ENCODE measurements at regions not wholly inside any gene's neighbourhood (a gene's known extent, or its start where the extent isn't known, plus 50 kb on each side); places are given as distances from the start of the nearest gene placed in this dataset.

DNA sequence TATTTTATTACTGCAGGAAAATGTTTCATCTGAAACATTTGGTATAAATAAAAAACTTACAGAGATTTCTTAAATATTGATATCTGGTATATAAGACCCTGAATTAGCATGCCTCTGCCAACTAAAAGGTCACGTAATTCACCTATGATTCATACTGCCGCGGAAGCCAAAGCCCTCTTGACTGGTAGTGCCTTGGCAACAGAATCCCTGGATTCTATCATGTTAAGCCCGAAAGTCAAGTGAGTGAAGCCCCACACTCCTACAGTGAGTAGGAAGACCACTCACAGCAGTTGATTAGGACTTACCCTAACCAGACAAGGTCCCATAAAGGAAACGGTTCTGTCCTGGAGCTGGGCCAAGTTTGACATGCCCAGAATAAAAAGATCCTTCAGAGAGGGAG is 175.6 kb upstream of the NREP start:
- Mint-ChIP-seq H3K36me3 (ENCODE audit: unreplicated experiment) (peaks cover 6% of the 10 kb centered on the region), H3K27me3 (ENCODE audit: unreplicated experiment) (no peaks in the 10 kb centered on the region), H3K27ac (ENCODE audit: unreplicated experiment) (peak overlapping the region; percentile 92), H3K4me1 (ENCODE audit: unreplicated experiment) (peaks cover 87% of the 10 kb centered on the region), H3K4me3 (ENCODE audit: unreplicated experiment) (peak overlapping the region; percentile 20), H3K9me3 (ENCODE audit: unreplicated experiment) (no peaks in the 10 kb centered on the region)
- TF ChIP-seq, protein P1, sequence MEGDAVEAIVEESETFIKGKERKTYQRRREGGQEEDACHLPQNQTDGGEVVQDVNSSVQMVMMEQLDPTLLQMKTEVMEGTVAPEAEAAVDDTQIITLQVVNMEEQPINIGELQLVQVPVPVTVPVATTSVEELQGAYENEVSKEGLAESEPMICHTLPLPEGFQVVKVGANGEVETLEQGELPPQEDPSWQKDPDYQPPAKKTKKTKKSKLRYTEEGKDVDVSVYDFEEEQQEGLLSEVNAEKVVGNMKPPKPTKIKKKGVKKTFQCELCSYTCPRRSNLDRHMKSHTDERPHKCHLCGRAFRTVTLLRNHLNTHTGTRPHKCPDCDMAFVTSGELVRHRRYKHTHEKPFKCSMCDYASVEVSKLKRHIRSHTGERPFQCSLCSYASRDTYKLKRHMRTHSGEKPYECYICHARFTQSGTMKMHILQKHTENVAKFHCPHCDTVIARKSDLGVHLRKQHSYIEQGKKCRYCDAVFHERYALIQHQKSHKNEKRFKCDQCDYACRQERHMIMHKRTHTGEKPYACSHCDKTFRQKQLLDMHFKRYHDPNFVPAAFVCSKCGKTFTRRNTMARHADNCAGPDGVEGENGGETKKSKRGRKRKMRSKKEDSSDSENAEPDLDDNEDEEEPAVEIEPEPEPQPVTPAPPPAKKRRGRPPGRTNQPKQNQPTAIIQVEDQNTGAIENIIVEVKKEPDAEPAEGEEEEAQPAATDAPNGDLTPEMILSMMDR (IDR thresholded peaks at IDR 0.05), result no peak
- no peak for DNase-seq (ENCODE audit: extremely low spot score, unreplicated experiment)

DNA sequence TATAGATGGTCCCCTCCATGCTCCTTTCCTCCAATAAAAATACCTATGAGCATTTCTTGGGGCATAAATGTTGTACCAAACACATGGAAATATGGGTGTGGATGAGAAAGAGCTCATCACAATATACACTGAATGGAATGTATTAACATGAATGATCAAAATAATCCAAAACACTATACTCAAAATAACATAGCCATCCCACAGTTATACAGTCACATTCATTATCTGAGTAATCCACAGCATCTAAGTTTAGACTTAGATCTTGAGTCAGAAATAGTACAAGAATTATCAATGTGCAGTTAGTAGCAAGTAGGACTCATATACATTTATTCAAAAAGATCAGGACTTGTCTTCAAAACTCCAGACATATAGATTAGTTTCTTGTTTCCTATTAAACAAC is 175.2 kb upstream of the NREP start:
- peak overlapping the region; percentile 92 for H3K27ac Mint-ChIP-seq (ENCODE audit: unreplicated experiment)
- no peaks in the 10 kb centered on the region for H3K27me3 Mint-ChIP-seq (ENCODE audit: unreplicated experiment)
- H3K36me3 Mint-ChIP-seq (ENCODE audit: unreplicated experiment), result peaks cover 6% of the 10 kb centered on the region
- H3K4me1 Mint-ChIP-seq (ENCODE audit: unreplicated experiment), result peaks cover 88% of the 10 kb centered on the region
- no peak for DNase-seq (ENCODE audit: extremely low spot score, unreplicated experiment)
- H3K4me3 Mint-ChIP-seq (ENCODE audit: unreplicated experiment), result no peak overlapping the region
- TF ChIP-seq, protein P1 (IDR thresholded peaks at IDR 0.05), result no peak
- H3K9me3 Mint-ChIP-seq (ENCODE audit: unreplicated experiment), result no peaks in the 10 kb centered on the region

DNA sequence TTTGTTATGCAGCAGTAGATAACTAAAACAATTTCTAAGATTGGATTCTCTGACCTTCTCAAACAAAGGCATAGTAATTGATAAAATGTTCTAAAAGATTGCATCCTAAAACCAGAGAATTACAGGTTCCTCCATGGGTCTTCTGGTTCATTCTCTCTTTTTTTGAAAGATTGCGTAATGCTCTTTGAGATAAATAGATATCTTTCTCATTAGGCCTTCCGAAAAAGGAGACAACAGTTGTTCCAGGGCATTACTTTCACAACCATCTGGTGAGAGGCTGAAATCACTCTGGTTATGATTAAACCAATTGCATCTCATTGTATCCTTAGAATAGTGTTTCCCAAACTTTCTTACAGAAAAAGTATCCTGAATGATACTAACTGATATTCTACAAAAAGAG is 174.7 kb upstream of the NREP start:
- no peak for DNase-seq (ENCODE audit: extremely low spot score, unreplicated experiment)
- H3K4me3 Mint-ChIP-seq (ENCODE audit: unreplicated experiment), result no peak overlapping the region
- TF ChIP-seq, protein P1 (IDR thresholded peaks at IDR 0.05), result no peak
- H3K4me1 Mint-ChIP-seq (ENCODE audit: unreplicated experiment), result peaks cover 88% of the 10 kb centered on the region
- H3K36me3 Mint-ChIP-seq (ENCODE audit: unreplicated experiment), result peaks cover 6% of the 10 kb centered on the region
- H3K9me3 Mint-ChIP-seq (ENCODE audit: unreplicated experiment), result no peaks in the 10 kb centered on the region
- H3K27me3 Mint-ChIP-seq (ENCODE audit: unreplicated experiment), result no peaks in the 10 kb centered on the region
- H3K27ac Mint-ChIP-seq (ENCODE audit: unreplicated experiment), result peak overlapping the region; percentile 92

DNA sequence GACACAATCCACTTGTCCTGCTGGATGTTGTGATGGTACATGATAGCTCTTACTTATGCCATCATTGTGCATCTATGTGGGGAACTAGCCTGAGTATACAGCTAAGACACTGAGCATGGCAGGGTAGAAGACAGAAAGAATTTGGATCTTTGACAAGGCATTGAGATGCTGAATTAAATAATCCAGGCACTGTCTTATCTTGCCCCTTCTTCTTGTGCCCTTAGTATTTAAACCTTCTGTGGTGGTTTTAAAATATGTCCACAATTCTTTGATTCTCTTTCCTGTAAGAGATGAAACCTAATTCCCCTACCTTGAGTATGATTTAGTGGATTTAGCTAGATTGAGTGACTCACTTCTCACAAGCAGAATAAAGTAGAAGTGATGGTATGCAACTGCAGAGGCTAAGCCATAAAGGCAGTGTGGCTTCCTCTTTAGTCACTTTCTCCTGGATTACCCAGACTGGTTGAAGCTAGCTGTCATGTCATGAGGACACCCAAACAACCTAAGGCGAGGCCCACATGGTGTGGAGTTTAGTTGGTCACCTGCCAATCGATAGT is 174.0 kb upstream of the NREP start:
- TF ChIP-seq, protein P1 (IDR thresholded peaks at IDR 0.05), result no peak
- DNase-seq (ENCODE audit: extremely low spot score, unreplicated experiment), result no peak
- peak overlapping the region; percentile 93 for H3K27ac Mint-ChIP-seq (ENCODE audit: unreplicated experiment)
- H3K4me3 Mint-ChIP-seq (ENCODE audit: unreplicated experiment), result no peak overlapping the region
- peaks cover 82% of the 10 kb centered on the region for H3K4me1 Mint-ChIP-seq (ENCODE audit: unreplicated experiment)
- H3K9me3 Mint-ChIP-seq (ENCODE audit: unreplicated experiment), result no peaks in the 10 kb centered on the region
- H3K27me3 Mint-ChIP-seq (ENCODE audit: unreplicated experiment), result no peaks in the 10 kb centered on the region
- H3K36me3 Mint-ChIP-seq (ENCODE audit: unreplicated experiment), result peaks cover 6% of the 10 kb centered on the region

DNA sequence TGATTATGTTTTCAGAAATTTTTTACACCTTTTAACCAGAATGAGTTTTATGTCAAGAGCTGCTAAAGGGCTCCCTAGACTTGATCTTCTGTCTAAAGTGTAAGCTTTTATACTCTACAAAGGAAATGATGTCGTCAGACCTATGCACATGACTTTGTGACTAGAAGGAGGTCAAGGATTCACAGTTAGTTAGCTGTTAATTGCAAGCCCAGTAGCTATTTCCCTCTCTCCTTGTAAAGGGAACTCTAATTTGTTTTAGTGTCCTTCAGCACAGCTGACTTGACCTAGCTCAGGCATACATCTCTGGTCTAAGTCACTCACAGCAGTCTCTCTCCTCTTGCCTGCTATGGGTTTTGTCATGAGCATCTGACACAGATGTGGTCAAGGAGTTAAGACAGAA is 173.5 kb upstream of the NREP start:
- Mint-ChIP-seq H3K9me3 (ENCODE audit: unreplicated experiment) (no peaks in the 10 kb centered on the region), H3K4me3 (ENCODE audit: unreplicated experiment) (no peak overlapping the region), H3K36me3 (ENCODE audit: unreplicated experiment) (peaks cover 6% of the 10 kb centered on the region), H3K4me1 (ENCODE audit: unreplicated experiment) (peaks cover 77% of the 10 kb centered on the region), H3K27me3 (ENCODE audit: unreplicated experiment) (no peaks in the 10 kb centered on the region), H3K27ac (ENCODE audit: unreplicated experiment) (peak overlapping the region; percentile 93)
- TF ChIP-seq, protein P1 (IDR thresholded peaks at IDR 0.05), result no peak
- DNase-seq (ENCODE audit: extremely low spot score, unreplicated experiment), result no peak

Measured in osteocyte (in vitro differentiated cells).